Mesenchymal stem cell (in vitro differentiated cells and primary cell): ENCODE measurements at regions not wholly inside any gene's neighbourhood (a gene's known extent, or its start where the extent isn't known, plus 50 kb on each side); places are given as distances from the start of the nearest gene placed in this dataset.

Experiments
- DNase-seq: peaks from one replicate; pipeline ENCODE4 v3.0.0-alpha.2; 2013
- H2AFZ ChIP-seq: one replicate; pipeline ENCODE4 v1.6.1; 2013; ENCODE audit warnings: low read depth, mild to moderate bottlenecking, control low read depth, inconsistent platforms, low read length, moderate library complexity
- H2AK5ac ChIP-seq: 2 replicates; pipeline ENCODE4 v1.6.1; 2013; ENCODE audit warnings: low read length, moderate library complexity, mild to moderate bottlenecking, inconsistent platforms; ENCODE audit not compliant: severe bottlenecking
- H2BK120ac ChIP-seq: one replicate; pipeline ENCODE4 v1.6.1; 2013; ENCODE audit warnings: low read depth, mild to moderate bottlenecking, inconsistent platforms, low read length, moderate library complexity
- H2BK12ac ChIP-seq, 2 experiments: one replicate each; pipeline ENCODE4 v1.6.1; 2013; ENCODE audit warnings: inconsistent platforms in 2 of 2, low read length in 2 of 2, mild to moderate bottlenecking in 2 of 2, moderate library complexity in 2 of 2, control low read depth in 1 of 2
- H2BK15ac ChIP-seq: one replicate; pipeline ENCODE4 v1.6.1; 2013; ENCODE audit warnings: mild to moderate bottlenecking, low read depth, inconsistent platforms; ENCODE audit not compliant: poor library complexity, severe bottlenecking
- H2BK5ac ChIP-seq: 2 replicates; pipeline ENCODE4 v1.6.1; 2013; ENCODE audit warnings: low read depth, mild to moderate bottlenecking, low read length, control low read depth, inconsistent platforms; ENCODE audit not compliant: poor library complexity, severe bottlenecking
- H3K14ac ChIP-seq, 2 experiments: one replicate each; pipeline ENCODE4 v1.6.1; 2013; ENCODE audit warnings: inconsistent platforms in 2 of 2, low read length in 2 of 2, control low read depth in 1 of 2, mild to moderate bottlenecking in 1 of 2, moderate library complexity in 1 of 2
- H3K18ac ChIP-seq, 2 experiments: one replicate each; pipeline ENCODE4 v1.6.1; 2013; ENCODE audit warnings: inconsistent platforms in 2 of 2, low read length in 2 of 2, control low read depth in 1 of 2, low read depth in 1 of 2, mild to moderate bottlenecking in 1 of 2
- H3K23ac ChIP-seq, 2 experiments: one replicate each; pipeline ENCODE4 v1.6.1; 2013; ENCODE audit warnings: inconsistent platforms in 2 of 2, low read length in 2 of 2, mild to moderate bottlenecking in 2 of 2, moderate library complexity in 2 of 2, control low read depth in 1 of 2
- H3K27ac ChIP-seq: 2 replicates; pipeline ENCODE4 v1.5.1; 2013; ENCODE audit warnings: mild to moderate bottlenecking, moderate library complexity, low read length, control low read depth, inconsistent platforms; ENCODE audit not compliant: poor library complexity, severe bottlenecking
- H3K27me3 ChIP-seq, 2 experiments: 2 replicates each; pipeline versions ENCODE4 v1.6.1 to v1.7.0; 2013; ENCODE audit warnings: low read length in 2 of 2, mild to moderate bottlenecking in 2 of 2, moderate library complexity in 2 of 2, control low read depth in 1 of 2, inconsistent platforms in 1 of 2; ENCODE audit not compliant: control insufficient read depth in 1 of 2, insufficient read depth in 1 of 2
- H3K36me3 ChIP-seq, 2 experiments: 2 replicates each; pipeline versions ENCODE4 v1.6.1 to v1.7.0; 2013; ENCODE audit warnings: low read length in 2 of 2, control low read depth in 1 of 2, inconsistent platforms in 1 of 2, low read depth in 1 of 2, mild to moderate bottlenecking in 1 of 2; ENCODE audit not compliant: insufficient read depth in 2 of 2, control insufficient read depth in 1 of 2
- H3K4ac ChIP-seq, 2 experiments: one replicate each; pipeline ENCODE4 v1.6.1; 2013; ENCODE audit warnings: inconsistent platforms in 2 of 2, low read length in 2 of 2, mild to moderate bottlenecking in 2 of 2, moderate library complexity in 2 of 2, control low read depth in 1 of 2, low read depth in 1 of 2
- H3K4me1 ChIP-seq: 2 replicates; pipeline ENCODE4 v1.6.1; 2013; ENCODE audit warnings: low read depth, low read length, control low read depth; ENCODE audit not compliant: control insufficient read depth, insufficient read depth
- H3K4me2 ChIP-seq: 2 replicates; pipeline ENCODE4 v1.6.1; 2013; ENCODE audit warnings: low read length, mild to moderate bottlenecking, inconsistent platforms; ENCODE audit not compliant: poor library complexity, severe bottlenecking
- H3K4me3 ChIP-seq, 2 experiments: 2 replicates each; pipeline versions ENCODE4 v1.5.1 to v1.7.0; 2013; ENCODE audit warnings: low read length in 2 of 2, mild to moderate bottlenecking in 2 of 2, control low read depth in 1 of 2, low read depth in 1 of 2; ENCODE audit not compliant: insufficient read depth in 1 of 2
- H3K79me1 ChIP-seq: replicated peaks from 2 replicates; pipeline ENCODE4 v1.6.1; 2013; ENCODE audit warnings: mild to moderate bottlenecking, control low read depth, low read length, inconsistent platforms; ENCODE audit not compliant: poor library complexity, severe bottlenecking
- H3K9ac ChIP-seq: 2 replicates; pipeline ENCODE4 v1.7.0; 2013; ENCODE audit warnings: mild to moderate bottlenecking, low read length, moderate library complexity
- H3K9me3 ChIP-seq: 2 replicates; pipeline ENCODE4 v1.7.0; 2013; ENCODE audit warnings: mild to moderate bottlenecking, low read length; ENCODE audit not compliant: control insufficient read depth
- H4K8ac ChIP-seq: one replicate; pipeline ENCODE4 v1.6.1; 2013; ENCODE audit warnings: inconsistent platforms, mild to moderate bottlenecking, low read length, moderate library complexity
- H4K91ac ChIP-seq: one replicate; pipeline ENCODE4 v1.6.1; 2013; ENCODE audit warnings: mild to moderate bottlenecking, low read length, inconsistent platforms
- WGBS: methylation state at CpG from one replicate; pipeline ENCODE4 v1.1.7; 2013; ENCODE audit warnings: mixed read lengths; 5-methylcytosine and 5-hydroxymethylcytosine counted together

DNA sequence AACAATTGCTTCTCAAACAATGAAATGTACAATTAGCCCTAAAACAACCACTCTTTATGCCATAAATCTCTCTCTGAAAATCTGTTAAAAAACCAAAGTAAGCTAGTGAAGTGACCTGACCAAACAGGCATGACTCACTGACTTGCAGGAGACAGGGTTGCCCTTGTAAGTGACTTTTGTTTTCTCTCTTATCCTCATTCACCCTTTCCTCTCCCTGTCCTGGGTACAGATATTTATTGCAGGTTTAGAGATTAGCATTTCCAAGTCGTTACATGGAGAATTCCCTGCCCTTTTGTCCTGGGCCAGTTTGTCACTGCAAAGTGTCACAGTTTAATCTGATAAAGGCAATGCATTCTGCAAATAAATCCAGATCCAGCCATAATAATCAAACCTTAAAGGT lies 484.2 kb downstream of the IRX1 start:
- Histone ChIP-seq H3K79me1 (no peaks in the 10 kb centered on the region), H3K9ac (no peak overlapping the region), H3K27me3 (no peaks in the 10 kb centered on the region), H2AK5ac (no peak overlapping the region), H3K4me3 (no peak overlapping the region), H4K8ac (no peak overlapping the region), H3K4me1 (no peaks in the 10 kb centered on the region), H2BK12ac (no peak overlapping the region), H2BK120ac (no peak overlapping the region), H4K91ac (no peak overlapping the region), H2AFZ (no peak overlapping the region), H2BK5ac (no peak overlapping the region), H3K18ac (no peak overlapping the region), H3K36me3 (no peaks in the 10 kb centered on the region), H3K27ac (no peak overlapping the region), H3K23ac (no peak overlapping the region), H2BK15ac (no peak overlapping the region), H3K9me3 (no peaks in the 10 kb centered on the region), H3K14ac (no peak overlapping the region), H3K4me2 (no peak overlapping the region), H3K4ac (no peak overlapping the region)
- 8% methylated on average over 1 of the region's 1 CpG for WGBS
- no peak for DNase-seq

DNA sequence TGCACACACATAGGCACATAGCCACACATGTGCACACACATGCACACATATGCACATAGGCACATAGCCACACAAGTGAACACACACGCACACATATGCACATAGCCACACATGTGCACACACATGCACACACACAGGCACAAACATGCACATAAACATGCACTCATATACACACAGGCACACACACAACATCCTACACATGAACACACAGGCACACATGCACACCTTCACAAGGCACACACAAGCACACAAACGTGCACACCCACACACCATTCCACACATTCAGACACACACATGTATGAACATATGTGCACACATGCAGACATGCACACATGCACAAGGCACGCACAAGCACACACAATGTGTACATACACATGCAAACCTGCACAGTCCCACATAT lies 484.7 kb downstream of the IRX1 start:
- DNase-seq, result no peak
- no peaks in the 10 kb centered on the region for H3K27me3 ChIP-seq
- no peak overlapping the region for H3K4ac ChIP-seq

DNA sequence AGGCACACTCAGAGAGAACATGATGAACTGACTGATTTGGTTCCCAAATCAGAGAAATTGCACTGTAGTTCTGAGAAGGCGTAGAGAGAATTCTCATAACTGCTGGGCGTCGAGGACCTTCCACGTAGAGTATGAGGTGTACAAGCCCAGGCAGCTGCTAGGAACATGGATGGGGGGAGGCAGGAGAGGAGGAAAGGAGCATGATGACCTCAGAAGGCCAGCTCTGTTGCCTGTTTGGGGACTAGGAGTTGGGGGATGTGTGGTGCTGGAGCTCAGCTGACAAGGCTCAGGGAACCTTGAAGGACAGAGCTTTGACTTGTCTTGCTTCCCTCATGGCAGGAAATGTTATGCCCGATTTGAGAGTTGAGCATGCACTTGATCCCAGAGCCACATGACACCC lies 485.4 kb downstream of the IRX1 start:
- no peaks in the 10 kb centered on the region for H3K27me3 ChIP-seq
- no peak overlapping the region for H2BK120ac ChIP-seq
- no peak for DNase-seq
- H2BK12ac ChIP-seq, result no peak overlapping the region
- H3K18ac ChIP-seq, result no peak overlapping the region
- no peak overlapping the region for H3K27ac ChIP-seq
- H3K79me1 ChIP-seq, result no peaks in the 10 kb centered on the region
- no peaks in the 10 kb centered on the region for H3K9me3 ChIP-seq
- H4K91ac ChIP-seq, result no peak overlapping the region
- H3K4me2 ChIP-seq, result no peak overlapping the region
- H3K4me3 ChIP-seq, result no peak overlapping the region
- no peak overlapping the region for H3K23ac ChIP-seq
- H2BK5ac ChIP-seq, result no peak overlapping the region
- no peak overlapping the region for H2AK5ac ChIP-seq
- WGBS, result 86% methylated on average over 4 of the region's 5 CpGs
- no peak overlapping the region for H2BK15ac ChIP-seq
- H3K9ac ChIP-seq, result no peak overlapping the region
- H4K8ac ChIP-seq, result no peak overlapping the region
- no peaks in the 10 kb centered on the region for H3K4me1 ChIP-seq
- no peak overlapping the region for H2AFZ ChIP-seq
- no peak overlapping the region for H3K14ac ChIP-seq
- no peaks in the 10 kb centered on the region for H3K36me3 ChIP-seq
- no peak overlapping the region for H3K4ac ChIP-seq

More for the DNA sequence above, 484.7 kb downstream of the IRX1 start:
- no peaks in the 10 kb centered on the region for H3K4me1 ChIP-seq
- H2BK15ac ChIP-seq, result no peak overlapping the region
- H3K79me1 ChIP-seq, result no peaks in the 10 kb centered on the region
- no peak overlapping the region for H3K27ac ChIP-seq
- H4K91ac ChIP-seq, result peak overlapping the region; percentile 43
- H3K9me3 ChIP-seq, result no peaks in the 10 kb centered on the region
- H3K9ac ChIP-seq, result no peak overlapping the region
- H3K14ac ChIP-seq, result no peak overlapping the region
- no peak overlapping the region for H2AK5ac ChIP-seq
- H4K8ac ChIP-seq, result no peak overlapping the region
- no peak overlapping the region for H2AFZ ChIP-seq
- H3K23ac ChIP-seq, result no peak overlapping the region
- H2BK5ac ChIP-seq, result no peak overlapping the region
- no peak overlapping the region for H3K18ac ChIP-seq
- no peak overlapping the region for H2BK12ac ChIP-seq
- H3K4me2 ChIP-seq, result no peak overlapping the region
- 78% methylated on average over 3 of the region's 3 CpGs for WGBS
- H2BK120ac ChIP-seq, result no peak overlapping the region
- no peak overlapping the region for H3K4me3 ChIP-seq
- H3K36me3 ChIP-seq, result no peaks in the 10 kb centered on the region

DNA sequence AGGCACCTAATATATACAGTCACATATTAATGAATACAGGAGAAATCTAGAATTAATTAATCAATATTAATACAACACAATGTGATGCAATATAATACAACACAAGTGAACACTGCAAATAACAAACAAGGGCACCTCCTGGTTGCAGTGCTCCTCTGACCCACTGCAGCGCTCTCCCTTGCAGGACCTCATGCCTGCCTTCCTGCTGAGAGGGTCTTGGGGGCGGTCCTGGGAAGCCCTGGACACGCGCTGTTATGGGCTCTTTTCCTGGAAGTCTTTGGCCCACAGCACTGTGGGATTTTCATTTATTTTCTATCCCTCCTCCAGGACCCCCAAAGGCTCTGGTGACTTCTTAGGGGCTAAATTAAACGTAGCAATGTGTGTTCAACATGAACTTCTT lies 485.8 kb downstream of the IRX1 start:
- no peaks in the 10 kb centered on the region for H3K79me1 ChIP-seq
- H3K36me3 ChIP-seq, result no peaks in the 10 kb centered on the region
- no peak overlapping the region for H2BK5ac ChIP-seq
- H2AFZ ChIP-seq, result no peak overlapping the region
- H2BK15ac ChIP-seq, result no peak overlapping the region
- no peak overlapping the region for H3K9ac ChIP-seq
- H3K4me1 ChIP-seq, result no peaks in the 10 kb centered on the region
- H2AK5ac ChIP-seq, result no peak overlapping the region
- H4K91ac ChIP-seq, result no peak overlapping the region
- H3K14ac ChIP-seq, result no peak overlapping the region
- WGBS, result 73% methylated on average over 4 of the region's 5 CpGs
- no peak overlapping the region for H2BK120ac ChIP-seq
- H3K4me3 ChIP-seq, result no peak overlapping the region
- no peak overlapping the region for H3K27ac ChIP-seq
- no peak overlapping the region for H2BK12ac ChIP-seq
- H4K8ac ChIP-seq, result no peak overlapping the region
- no peaks in the 10 kb centered on the region for H3K9me3 ChIP-seq
- no peak overlapping the region for H3K4ac ChIP-seq
- H3K4me2 ChIP-seq, result no peak overlapping the region
- H3K27me3 ChIP-seq, result no peaks in the 10 kb centered on the region
- H3K18ac ChIP-seq, result no peak overlapping the region
- no peak overlapping the region for H3K23ac ChIP-seq
- no peak for DNase-seq
